ENCODE measurements at regions not wholly inside any gene's neighbourhood (a gene's known extent, or its start where the extent isn't known, plus 50 kb on each side); places are given as distances from the start of the nearest gene placed in this dataset.

DNA sequence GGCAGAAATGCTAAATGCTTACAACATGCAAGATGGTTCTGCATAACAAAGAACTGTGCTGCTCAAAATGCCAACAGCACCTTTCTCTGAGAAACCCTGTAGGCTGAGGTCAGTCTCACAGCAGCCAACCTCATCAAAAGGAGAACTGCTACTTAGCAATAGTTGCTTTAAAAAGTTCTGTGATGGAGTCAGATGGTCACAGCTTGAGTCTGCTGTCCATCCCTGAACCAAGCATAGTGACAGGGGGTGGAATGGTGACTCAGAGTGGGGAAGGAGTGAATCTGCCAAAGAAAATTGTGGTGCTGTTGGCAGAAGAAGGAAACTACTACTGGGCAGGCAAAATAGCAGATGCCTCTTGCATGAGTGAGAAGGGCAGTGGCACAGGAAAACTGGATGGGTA lies 106.0 kb upstream of the FAM78B start:
- no peak for TF ChIP-seq EZH2phosphoT487 (conservative IDR thresholded peaks at IDR 0.05; ENCODE audit: low read length)
- TF ChIP-seq, protein P1, sequence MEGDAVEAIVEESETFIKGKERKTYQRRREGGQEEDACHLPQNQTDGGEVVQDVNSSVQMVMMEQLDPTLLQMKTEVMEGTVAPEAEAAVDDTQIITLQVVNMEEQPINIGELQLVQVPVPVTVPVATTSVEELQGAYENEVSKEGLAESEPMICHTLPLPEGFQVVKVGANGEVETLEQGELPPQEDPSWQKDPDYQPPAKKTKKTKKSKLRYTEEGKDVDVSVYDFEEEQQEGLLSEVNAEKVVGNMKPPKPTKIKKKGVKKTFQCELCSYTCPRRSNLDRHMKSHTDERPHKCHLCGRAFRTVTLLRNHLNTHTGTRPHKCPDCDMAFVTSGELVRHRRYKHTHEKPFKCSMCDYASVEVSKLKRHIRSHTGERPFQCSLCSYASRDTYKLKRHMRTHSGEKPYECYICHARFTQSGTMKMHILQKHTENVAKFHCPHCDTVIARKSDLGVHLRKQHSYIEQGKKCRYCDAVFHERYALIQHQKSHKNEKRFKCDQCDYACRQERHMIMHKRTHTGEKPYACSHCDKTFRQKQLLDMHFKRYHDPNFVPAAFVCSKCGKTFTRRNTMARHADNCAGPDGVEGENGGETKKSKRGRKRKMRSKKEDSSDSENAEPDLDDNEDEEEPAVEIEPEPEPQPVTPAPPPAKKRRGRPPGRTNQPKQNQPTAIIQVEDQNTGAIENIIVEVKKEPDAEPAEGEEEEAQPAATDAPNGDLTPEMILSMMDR (IDR thresholded peaks at IDR 0.05; ENCODE audit: insufficient read depth, low read length, poor library complexity, severe bottlenecking), result no peak
